HG03045 (cell line): ENCODE measurements at regions not wholly inside any gene's neighbourhood (a gene's known extent, or its start where the extent isn't known, plus 50 kb on each side); places are given as distances from the start of the nearest gene placed in this dataset.
A peak's percentile ranks its signal among the peaks of the same experiment; 100 is the strongest.

Experiments
- ATAC-seq: cut with Tn5 transposase; IDR thresholded peaks from one replicate; pipeline ENCODE4 v1.9.1; 2021; ENCODE audit warnings: mild to moderate bottlenecking, moderate library complexity; ENCODE audit not compliant: unreplicated experiment

DNA sequence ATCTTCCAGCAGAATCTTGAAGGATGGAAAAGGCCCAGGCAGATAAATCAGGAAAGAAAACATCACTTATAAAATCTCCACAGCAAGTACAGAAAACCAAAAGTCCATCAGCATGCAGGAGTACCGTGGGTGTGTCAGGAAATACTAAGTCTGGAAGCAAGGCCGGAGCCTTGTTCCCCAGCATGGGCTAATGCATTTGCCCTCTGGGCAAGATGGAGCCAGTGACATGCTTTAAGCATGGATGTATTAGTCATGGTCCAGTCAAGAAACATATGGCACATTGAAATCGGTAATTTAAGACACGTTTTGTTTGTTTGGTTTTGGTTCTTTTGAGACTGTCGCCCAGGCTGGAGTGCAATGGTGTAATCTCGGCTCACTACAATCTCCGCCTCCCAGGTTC lies 506.0 kb upstream of the JARID2 start:
- no peak for ATAC-seq

DNA sequence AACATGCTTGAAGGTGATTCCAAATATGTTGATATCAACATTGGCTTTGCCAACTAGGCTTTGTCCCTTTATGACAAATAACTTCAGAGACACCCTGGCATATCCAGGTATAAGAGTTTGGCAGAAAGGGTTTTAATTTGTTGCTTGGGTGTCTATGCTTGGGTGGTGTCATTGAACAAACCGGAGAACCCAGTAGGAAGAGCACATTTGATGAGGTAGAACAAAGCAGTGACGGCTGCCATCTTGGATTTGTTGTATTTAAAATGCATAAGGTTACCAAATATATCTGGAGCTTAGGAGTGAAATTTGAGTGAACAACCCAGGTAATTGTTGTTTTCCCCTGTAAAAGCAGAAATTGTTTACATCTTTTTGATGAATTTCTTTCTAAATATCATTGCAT lies 503.7 kb upstream of the JARID2 start:
- ATAC-seq: no peak

GRCh38 chr6:14742680-14743079 lies 503.2 kb upstream of the JARID2 start:
- ATAC-seq: no peak

DNA sequence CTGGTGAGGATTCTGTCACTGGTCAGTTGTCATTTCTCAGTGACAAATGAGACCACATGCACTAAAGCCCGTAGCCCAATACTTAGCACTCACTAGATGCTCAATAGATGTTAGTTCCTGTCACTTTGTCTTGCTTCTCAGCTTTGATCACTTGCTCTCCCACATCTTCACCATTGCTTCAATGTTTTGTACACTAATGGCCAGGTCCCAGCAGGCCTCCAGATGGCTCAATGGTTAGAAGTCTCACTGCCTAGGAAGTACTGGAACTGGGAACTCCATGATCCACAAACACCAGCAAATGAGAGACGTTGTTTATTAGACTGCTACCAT lies 502.8 kb upstream of the JARID2 start:
- ATAC-seq: peak; percentile 7

DNA sequence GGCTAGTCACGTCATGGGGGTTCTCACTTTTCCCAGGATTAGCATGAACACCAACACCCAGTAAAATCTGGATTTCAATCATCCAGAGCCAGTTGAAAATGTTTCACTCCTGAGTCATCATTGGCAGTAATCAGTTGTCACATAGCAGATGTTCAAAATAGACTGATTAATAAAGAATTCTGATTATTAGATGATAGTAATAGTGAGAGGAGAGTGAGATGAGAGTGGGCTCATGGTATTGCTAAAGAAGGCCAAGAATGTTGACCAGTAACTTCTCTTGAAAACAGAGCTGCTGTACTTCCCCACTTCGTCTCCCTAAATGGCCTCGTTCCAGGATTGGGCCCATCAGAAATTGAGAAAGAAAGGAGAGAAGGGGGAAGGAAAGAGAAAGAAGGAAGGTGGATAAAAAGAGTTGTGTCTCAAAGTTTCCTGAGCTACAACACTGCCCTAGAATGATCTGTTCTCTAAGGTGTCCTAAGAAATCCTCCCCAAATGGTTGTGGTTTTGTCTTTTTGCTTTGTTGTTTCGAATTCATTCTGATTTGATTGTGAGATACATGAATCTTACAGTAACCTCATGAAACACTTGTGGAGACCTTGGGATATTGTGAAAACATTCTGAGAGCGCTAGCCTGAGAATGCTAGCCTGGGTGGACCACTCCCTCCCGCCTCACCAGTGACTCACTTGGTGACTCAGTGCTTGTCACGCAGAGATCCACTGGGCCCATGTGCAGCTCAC lies 502.2 kb upstream of the JARID2 start:
- ATAC-seq: peak; percentile 53

- no peak for ATAC-seq
These were observed 501.7 kb upstream of the JARID2 start for GRCh38 chr6:14744212-14744556.

GRCh38 chr6:14746139-14746837 lies 499.6 kb upstream of the JARID2 start:
- no peak for ATAC-seq

DNA sequence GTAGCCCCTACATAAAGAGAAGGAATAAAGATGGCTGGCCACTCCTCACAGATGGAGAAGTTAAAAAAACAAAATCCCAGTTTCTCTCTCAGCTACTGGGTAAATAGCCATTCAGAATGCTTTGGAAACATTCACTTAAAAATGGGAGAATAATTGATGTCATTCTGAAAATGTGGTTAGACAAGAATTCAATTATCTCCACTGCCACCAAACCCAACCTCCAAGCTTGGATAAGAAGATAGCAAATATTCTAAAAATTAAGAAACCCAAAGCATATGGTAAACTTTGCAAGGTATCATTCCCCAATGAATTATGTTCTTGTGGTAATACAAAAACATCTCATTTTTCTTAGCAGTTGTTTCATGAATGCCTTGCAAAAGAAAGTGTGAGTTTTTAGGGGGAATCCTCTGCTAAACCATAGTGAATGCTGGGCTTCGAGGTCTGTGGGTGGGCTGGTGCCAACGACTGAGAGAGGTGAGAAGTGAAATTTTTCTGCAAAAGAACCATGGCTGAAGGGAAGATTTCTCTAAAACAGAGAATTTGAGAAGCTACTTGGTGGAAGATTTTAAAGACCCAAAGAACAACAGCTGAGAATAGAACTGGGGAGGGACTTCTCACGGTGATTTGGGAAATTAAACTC lies 497.9 kb upstream of the JARID2 start:
- ATAC-seq: no peak

GRCh38 chr6:14748679-14749078 lies 497.2 kb upstream of the JARID2 start:
- ATAC-seq: no peak

- no peak for ATAC-seq
These were observed 495.7 kb upstream of the JARID2 start for GRCh38 chr6:14750059-14750661.

GRCh38 chr6:14751645-14752175 lies 494.2 kb upstream of the JARID2 start:
- ATAC-seq: no peak

GRCh38 chr6:14754751-14755513 lies 490.9 kb upstream of the JARID2 start:
- no peak for ATAC-seq

- ATAC-seq: no peak
These were observed 489.5 kb upstream of the JARID2 start for GRCh38 chr6:14756340-14756739.

- no peak for ATAC-seq
These were observed 488.9 kb upstream of the JARID2 start for GRCh38 chr6:14757014-14757413.

- no peak for ATAC-seq
These were observed 488.5 kb upstream of the JARID2 start for GRCh38 chr6:14757418-14757817.

DNA sequence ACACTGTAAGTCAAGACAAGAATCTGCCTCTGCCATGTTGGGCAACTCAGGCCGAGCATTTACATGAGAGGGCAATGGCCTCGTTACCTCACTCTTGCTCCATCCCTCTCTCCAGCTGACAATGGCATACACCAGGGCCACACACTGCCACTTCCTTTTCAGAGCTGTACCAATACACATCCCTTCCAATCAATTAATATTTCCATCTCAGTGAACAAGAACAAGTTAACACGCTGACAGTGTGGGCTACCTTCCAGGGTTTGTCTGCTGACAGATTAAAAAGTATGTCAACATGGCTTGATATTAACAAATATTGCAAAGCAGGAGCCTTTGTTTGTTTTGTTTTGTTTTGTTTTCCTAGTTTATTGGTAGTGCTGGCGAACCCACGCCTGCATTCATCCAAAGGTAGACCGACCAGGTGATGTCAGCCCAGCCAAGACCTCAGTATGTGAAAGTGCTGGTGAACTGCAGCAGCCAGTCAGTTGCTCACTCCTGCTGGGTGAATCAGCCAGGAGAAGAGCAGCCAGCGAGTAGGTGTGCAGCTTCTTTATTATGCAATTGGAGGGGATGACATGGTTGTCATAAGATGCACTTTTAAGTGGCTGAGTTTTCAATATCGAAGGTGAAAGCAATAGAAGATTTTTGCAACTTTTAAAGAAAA lies 487.3 kb upstream of the JARID2 start:
- ATAC-seq: no peak

GRCh38 chr6:14759976-14760672 lies 485.7 kb upstream of the JARID2 start:
- ATAC-seq: no peak

- ATAC-seq: no peak
These were observed 483.8 kb upstream of the JARID2 start for GRCh38 chr6:14762077-14762476.

DNA sequence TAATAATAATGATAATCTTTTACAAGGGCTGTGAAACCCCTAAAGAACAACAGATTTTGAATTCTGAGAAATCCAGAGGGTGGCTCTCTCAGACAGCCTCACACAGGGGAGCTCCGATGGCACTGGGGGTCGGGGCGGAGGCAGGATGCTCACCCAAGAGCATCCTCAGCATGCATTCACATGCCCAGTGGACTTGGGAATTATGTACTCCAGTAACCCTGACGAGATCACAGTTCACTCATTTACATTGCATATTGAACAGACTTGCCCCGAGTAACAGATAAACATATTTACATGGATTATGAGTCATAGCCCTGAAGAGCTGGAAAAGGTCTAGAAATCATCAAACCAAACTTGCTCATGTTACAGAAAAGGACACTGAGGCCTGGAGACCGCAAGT lies 482.7 kb upstream of the JARID2 start:
- ATAC-seq: no peak

DNA sequence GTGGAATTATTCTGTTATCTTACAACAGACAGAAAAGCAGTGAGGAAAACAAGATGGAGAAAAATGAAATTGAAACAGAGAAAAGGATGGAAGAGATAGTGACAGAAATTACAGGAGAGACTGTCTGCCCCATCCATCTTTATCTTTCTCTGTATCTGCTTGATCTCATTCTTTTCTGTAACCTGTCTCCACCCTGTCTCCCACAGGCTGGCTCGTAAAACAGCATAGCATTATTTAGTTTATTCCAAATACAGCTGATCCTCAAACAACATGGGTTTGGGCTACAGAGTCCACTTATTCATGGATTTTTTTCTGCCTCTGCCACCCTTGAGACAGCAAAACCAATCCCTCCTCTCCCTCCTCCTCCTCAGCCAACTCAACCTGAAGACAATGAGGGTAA lies 482.3 kb upstream of the JARID2 start:
- ATAC-seq: no peak
